ENCODE measurements at regions not wholly inside any gene's neighbourhood (a gene's known extent, or its start where the extent isn't known, plus 50 kb on each side); places are given as distances from the start of the nearest gene placed in this dataset.

DNA sequence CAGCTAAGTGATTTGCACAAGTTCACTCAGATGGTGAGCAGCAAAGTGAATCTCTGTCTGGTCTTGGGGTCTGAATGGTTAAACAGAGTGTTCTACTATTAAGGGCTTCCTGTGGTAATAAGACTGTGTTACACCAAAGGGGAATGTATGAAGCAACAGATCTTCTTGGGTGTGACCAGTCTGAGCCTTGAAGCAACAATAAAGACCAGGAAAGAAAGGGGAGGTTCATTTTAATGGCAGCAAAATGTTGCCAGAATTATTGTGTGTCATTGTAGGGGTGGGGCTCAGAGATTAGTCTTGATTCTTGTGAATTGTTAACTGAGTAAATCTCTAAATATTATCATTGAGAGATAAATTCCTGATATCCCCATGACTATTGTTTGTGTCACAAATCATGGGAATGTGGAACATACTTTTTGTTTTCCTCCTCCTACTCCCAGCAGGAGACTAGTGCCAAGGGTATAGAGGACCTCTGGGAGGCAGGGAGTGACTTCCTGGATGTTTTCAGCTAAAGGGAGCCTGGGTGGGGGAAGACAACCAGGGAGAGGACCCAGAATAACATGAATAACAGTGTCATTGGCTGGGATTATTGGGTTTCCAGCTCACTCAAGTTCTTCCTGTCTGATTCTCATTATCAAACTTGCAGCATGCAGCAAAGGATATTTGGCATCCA, 141.4 kb upstream of the PAK3 start:
- intact Hi-C loops (cut with micrococcal nuclease): no loop called here
- no TSS peak for BruUV-seq (replicated peaks)
- H3K56ac ChIP-seq (ENCODE audit: extremely low read depth, insufficient read depth, low read length): no peak overlapping the region
- H3K9ac ChIP-seq (ENCODE audit: low read depth, low read length): no peak overlapping the region
- H3K4me3 ChIP-seq (ENCODE audit: insufficient read depth, low read depth, low read length): no peak overlapping the region
- no peak overlapping the region for H2AFZ ChIP-seq (replicated peaks; ENCODE audit: low read length, poor library complexity)
- H3K23ac ChIP-seq (ENCODE audit: low read depth, low read length): no peak overlapping the region
- no peak overlapping the region for H3K14ac ChIP-seq (replicated peaks; ENCODE audit: low read depth, low read length)
- no peak overlapping the region for H3K4ac ChIP-seq (ENCODE audit: low read depth, low read length)
- TF ChIP-seq BHLHE40 (IDR thresholded peaks at IDR 0.05; ENCODE audit: low read depth, low read length): no peak
- TF ChIP-seq RAD21 (IDR thresholded peaks at IDR 0.05; ENCODE audit: low read length): no peak
- TF ChIP-seq MAFK (IDR thresholded peaks at IDR 0.05; ENCODE audit: low read depth, low read length): no peak
- no peak for TF ChIP-seq MXI1 (IDR thresholded peaks at IDR 0.05; ENCODE audit: borderline replicate concordance, low read depth, low read length)
- TF ChIP-seq SMC3 (IDR thresholded peaks at IDR 0.05; ENCODE audit: low read depth, low read length): no peak
- TF ChIP-seq NFE2L2 (IDR thresholded peaks at IDR 0.05; ENCODE audit: low read depth, low read length): no peak
- no peak for TF ChIP-seq CHD1 (IDR thresholded peaks at IDR 0.05; ENCODE audit: low read depth, low read length)
- TF ChIP-seq, protein P1, sequence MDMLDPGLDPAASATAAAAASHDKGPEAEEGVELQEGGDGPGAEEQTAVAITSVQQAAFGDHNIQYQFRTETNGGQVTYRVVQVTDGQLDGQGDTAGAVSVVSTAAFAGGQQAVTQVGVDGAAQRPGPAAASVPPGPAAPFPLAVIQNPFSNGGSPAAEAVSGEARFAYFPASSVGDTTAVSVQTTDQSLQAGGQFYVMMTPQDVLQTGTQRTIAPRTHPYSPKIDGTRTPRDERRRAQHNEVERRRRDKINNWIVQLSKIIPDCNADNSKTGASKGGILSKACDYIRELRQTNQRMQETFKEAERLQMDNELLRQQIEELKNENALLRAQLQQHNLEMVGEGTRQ (IDR thresholded peaks at IDR 0.05; ENCODE audit: low read depth, low read length): no peak
- TF ChIP-seq CTCF (conservative IDR thresholded peaks at IDR 0.05; ENCODE audit: low read depth, low read length): no peak
- no peak for TF ChIP-seq RCOR1 (IDR thresholded peaks at IDR 0.05; ENCODE audit: insufficient replicate concordance, low read length)
- no peak for TF ChIP-seq CEBPB (IDR thresholded peaks at IDR 0.05; ENCODE audit: low read depth, low read length)
- in situ Hi-C loops (cut with MboI; ENCODE audit: low sequenced_read_pairs): no loop called here
- H2BK5ac ChIP-seq (ENCODE audit: low read depth, low read length, poor library complexity, severe bottlenecking): no peak overlapping the region
- no peaks in the 10 kb centered on the region for H3K4me1 ChIP-seq (ENCODE audit: control insufficient read depth, insufficient read depth, low read length)
- H3K4me2 ChIP-seq (ENCODE audit: low read depth, low read length): no peak overlapping the region
- no peak overlapping the region for H2BK20ac ChIP-seq (ENCODE audit: low read depth, low read length)
- no peak overlapping the region for H3K27ac ChIP-seq (ENCODE audit: insufficient read depth, low read length)
- H3K36me3 ChIP-seq (ENCODE audit: control insufficient read depth, insufficient read depth, low read length): no peaks in the 10 kb centered on the region
- no peak overlapping the region for H4K8ac ChIP-seq (ENCODE audit: low read depth in 2 of 2, low read length in 2 of 2)
- no peak overlapping the region for H4K5ac ChIP-seq (ENCODE audit: low read depth, low read length)
- CTCF ChIA-PET: no interaction called here
- no peak for ATAC-seq (ENCODE audit: low read depth)
- DNase-seq: no peak
- no peak overlapping the region for H3K18ac ChIP-seq (ENCODE audit: low read depth, low read length)
- H3K79me1 ChIP-seq (ENCODE audit: low read depth in 1 of 2, low read length in 2 of 2): no peaks in the 10 kb centered on the region
- peaks cover 11% of the 10 kb centered on the region for H3K27me3 ChIP-seq (ENCODE audit: control insufficient read depth, insufficient read depth, low read length)
- no peak overlapping the region for H2BK15ac ChIP-seq (ENCODE audit: low read depth, low read length)
- H4K20me1 ChIP-seq (ENCODE audit: insufficient read depth, low read length): no peaks in the 10 kb centered on the region
- no peak overlapping the region for H4K91ac ChIP-seq (ENCODE audit: insufficient read depth, low read depth, low read length)
- dilution Hi-C loops (cut with HindIII; ENCODE audit: low sequenced_read_pairs, unreplicated experiment): no loop called here
- no peak overlapping the region for H2BK120ac ChIP-seq (ENCODE audit: low read depth, low read length)
- no peaks in the 10 kb centered on the region for H3K9me1 ChIP-seq (ENCODE audit: insufficient read depth, low read length)
- POLR2A ChIA-PET (ENCODE audit: unreplicated experiment): no interaction called here
- no peak overlapping the region for H2AK9ac ChIP-seq (replicated peaks; ENCODE audit: low read depth, low read length, poor library complexity)
- no peaks in the 10 kb centered on the region for H3K9me3 ChIP-seq (ENCODE audit: control insufficient read depth, insufficient read depth, low read length)
- H2AK5ac ChIP-seq (ENCODE audit: low read depth, low read length): no peak overlapping the region
